Keratinocyte (primary cell): ENCODE measurements at regions not wholly inside any gene's neighbourhood (a gene's known extent, or its start where the extent isn't known, plus 50 kb on each side); places are given as distances from the start of the nearest gene placed in this dataset.

Experiments
- DNase-seq: peaks from one replicate; pipeline ENCODE4 v3.0.0-alpha.2; 2011; ENCODE audit warnings: low read depth, missing footprints, low spot score
- FAIRE-seq: peaks from 2 replicates; lab custom pipeline; 2011; peaks lifted over from hg19 to GRCh38; lab: Jason Lieb, UNC
- H2AFZ ChIP-seq: 2 replicates; pipeline ENCODE4 v1.6.0; 2012; ENCODE audit warnings: low read length, control low read depth, inconsistent platforms; ENCODE audit not compliant: control insufficient read depth
- H3K27ac ChIP-seq: 2 replicates; pipeline ENCODE4 v1.5.1; 2011; ENCODE audit warnings: low read length; ENCODE audit not compliant: control insufficient read depth, insufficient read depth
- H3K27me3 ChIP-seq: 3 replicates; pipeline ENCODE4 v1.6.0; 2011; ENCODE audit warnings: low read length; ENCODE audit not compliant: control insufficient read depth, insufficient read depth; ENCODE audit errors: extremely low read depth
- H3K36me3 ChIP-seq, 2 experiments: 2 replicates in 1 of 2; 3 replicates in 1 of 2; pipeline ENCODE4 v1.5.1; 2011; ENCODE audit warnings: low read length in 2 of 2, mild to moderate bottlenecking in 1 of 2; ENCODE audit not compliant: control insufficient read depth in 2 of 2, insufficient read depth in 2 of 2; ENCODE audit errors: extremely low read depth in 1 of 2
- H3K4me1 ChIP-seq: 3 replicates; pipeline ENCODE4 v1.5.1; 2011; ENCODE audit warnings: low read length; ENCODE audit not compliant: control insufficient read depth, insufficient read depth; ENCODE audit errors: extremely low read depth
- H3K4me2 ChIP-seq: 3 replicates; pipeline ENCODE4 v1.6.0; 2011; ENCODE audit warnings: low read depth, low read length; ENCODE audit not compliant: control insufficient read depth, insufficient read depth; ENCODE audit errors: extremely low read depth
- H3K4me3 ChIP-seq, 3 experiments: fragments of 200-600 bp in 1 of 3; sonication (generic) in 1 of 3; 2 replicates in 2 of 3; 3 replicates in 1 of 3; pipeline ENCODE4 v1.5.1; 2011 to 2016; ENCODE audit warnings: low read length in 3 of 3, mild to moderate bottlenecking in 3 of 3, control low read depth in 2 of 3, inconsistent platforms in 1 of 3, low read depth in 1 of 3, mixed read lengths in 1 of 3, mixed run types in 1 of 3, moderate library complexity in 1 of 3; ENCODE audit not compliant: control insufficient read depth in 2 of 3, insufficient read depth in 2 of 3; ENCODE audit errors: extremely low read depth in 1 of 3
- H3K79me2 ChIP-seq: 2 replicates; pipeline ENCODE4 v1.6.0; 2012; ENCODE audit warnings: low read length; ENCODE audit not compliant: control insufficient read depth, insufficient read depth
- H3K9ac ChIP-seq: 3 replicates; pipeline ENCODE4 v1.6.0; 2011; ENCODE audit warnings: low read length; ENCODE audit not compliant: control insufficient read depth, insufficient read depth; ENCODE audit errors: extremely low read depth
- H3K9me1 ChIP-seq: 3 replicates; pipeline ENCODE4 v1.6.0; 2011; ENCODE audit warnings: low read length; ENCODE audit not compliant: control insufficient read depth, insufficient read depth; ENCODE audit errors: extremely low read depth
- H3K9me3 ChIP-seq: 2 replicates; pipeline ENCODE4 v1.5.1; 2012; ENCODE audit warnings: low read depth, low read length; ENCODE audit not compliant: control insufficient read depth
- H4K20me1 ChIP-seq: 3 replicates; pipeline ENCODE4 v1.6.0; 2011; ENCODE audit warnings: low read length; ENCODE audit not compliant: control insufficient read depth, insufficient read depth; ENCODE audit errors: extremely low read depth
- CTCF ChIP-seq, 3 experiments: IDR thresholded peaks in 1 of 3; conservative IDR thresholded peaks in 1 of 3; optimal IDR thresholded peaks in 1 of 3; 2 replicates in 2 of 3; 3 replicates in 1 of 3; pipeline versions ENCODE3 to v1.5.1; 2011; ENCODE audit warnings: low read length in 3 of 3, mild to moderate bottlenecking in 3 of 3, moderate library complexity in 2 of 3, control low read depth in 1 of 3, inconsistent platforms in 1 of 3; ENCODE audit not compliant: insufficient read depth in 2 of 3; ENCODE audit errors: extremely low read depth in 1 of 3
- EZH2 ChIP-seq: IDR thresholded peaks from one replicate; pipeline ENCODE4 v1.6.1; 2012; ENCODE audit warnings: inconsistent platforms, mild to moderate bottlenecking, low read length, moderate library complexity
- dilution Hi-C: fragments of 300-500 bp; cut with MboI; formaldehyde crosslinking; loops from one replicate; pipeline ENCODE4 v1.7.0; 2020; ENCODE audit warnings: low sequenced_read_pairs; ENCODE audit not compliant: extremely low pct_ligation_motif_present

DNA sequence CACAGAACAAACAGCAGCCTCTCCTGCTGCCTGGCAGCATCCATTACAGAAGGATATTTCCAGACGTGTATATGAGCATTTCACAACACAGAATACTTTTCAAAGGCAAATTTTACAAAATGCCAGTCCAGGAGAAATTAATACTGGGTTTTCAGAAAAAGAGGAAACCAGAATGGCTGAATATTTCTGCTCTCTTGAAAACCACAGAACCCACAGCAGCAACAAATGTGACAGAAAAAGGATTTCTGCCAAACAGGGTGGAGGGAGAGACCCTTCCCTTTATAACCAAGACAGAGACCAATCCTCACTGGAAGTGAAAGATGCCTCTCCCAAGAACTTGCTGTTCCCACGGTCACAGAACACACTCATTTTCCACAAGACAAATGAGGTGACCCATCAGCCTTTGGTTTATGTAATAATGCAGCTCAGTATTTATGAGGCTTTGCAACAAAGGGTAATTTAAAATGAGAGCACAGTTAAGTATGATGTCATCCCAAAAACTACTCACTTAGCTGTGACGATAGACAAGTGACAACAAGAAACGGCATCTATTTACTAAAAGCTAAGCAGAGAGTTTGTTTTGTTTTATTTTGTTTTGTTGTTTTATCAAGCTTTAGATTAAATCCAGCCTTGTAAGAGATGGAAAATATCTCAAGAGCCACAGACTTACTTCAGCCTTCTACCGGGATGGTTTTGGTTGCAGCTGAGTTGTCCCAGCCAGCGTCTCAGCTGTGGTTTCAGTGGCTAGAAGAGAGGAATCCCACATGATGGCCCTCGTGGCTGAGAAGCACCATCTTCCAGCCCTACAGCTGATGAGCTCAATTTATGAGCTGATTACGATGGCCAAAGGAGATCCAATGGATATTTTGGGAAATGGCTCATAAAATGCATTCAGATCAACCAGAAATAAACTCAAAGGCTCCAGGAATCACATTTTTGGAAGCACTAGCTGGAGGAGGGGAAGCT lies 249.3 kb upstream of the AGAP1 start:
- Histone ChIP-seq H2AFZ (no peak overlapping the region), H3K9me3 (no peaks in the 10 kb centered on the region), H3K27me3 (no peaks in the 10 kb centered on the region), H3K4me2 (no peak overlapping the region), H3K36me3 (no peaks in the 10 kb centered on the region), H3K4me3 (no peak overlapping the region), H3K9ac (no peak overlapping the region), H3K4me1 (no peaks in the 10 kb centered on the region), H3K9me1 (no peaks in the 10 kb centered on the region), H3K27ac (no peak overlapping the region), H4K20me1 (no peaks in the 10 kb centered on the region), H3K79me2 (no peaks in the 10 kb centered on the region)
- TF ChIP-seq CTCF (optimal IDR thresholded peaks at IDR 0.05 in 1 of 3, IDR thresholded peaks at IDR 0.05 in 1 of 3, conservative IDR thresholded peaks at IDR 0.05 in 1 of 3; ENCODE audit: extremely low read depth in 1 of 3, insufficient read depth in 2 of 3, low read length in 3 of 3) (no peak), EZH2 (no peak)
- FAIRE-seq: no peak
- dilution Hi-C loops: no loop called here
- DNase-seq: no peak

- Histone ChIP-seq H3K27me3 (no peaks in the 10 kb centered on the region), H3K4me3 (no peak overlapping the region), H3K27ac (no peak overlapping the region), H3K36me3 (no peaks in the 10 kb centered on the region), H3K9me1 (no peaks in the 10 kb centered on the region), H3K9me3 (no peaks in the 10 kb centered on the region), H3K79me2 (no peaks in the 10 kb centered on the region), H3K9ac (no peak overlapping the region), H4K20me1 (no peaks in the 10 kb centered on the region), H3K4me2 (no peak overlapping the region), H2AFZ (no peak overlapping the region), H3K4me1 (no peaks in the 10 kb centered on the region)
- FAIRE-seq: no peak
- TF ChIP-seq CTCF (optimal IDR thresholded peaks at IDR 0.05 in 1 of 3, IDR thresholded peaks at IDR 0.05 in 1 of 3, conservative IDR thresholded peaks at IDR 0.05 in 1 of 3; ENCODE audit: extremely low read depth in 1 of 3, insufficient read depth in 2 of 3, low read length in 3 of 3) (no peak), EZH2 (no peak)
- DNase-seq: no peak
- dilution Hi-C loops: no loop called here
Observed at GRCh38 chr2:235247001-235247400, 246.8 kb upstream of the AGAP1 start.
